H9 (cell line): ENCODE measurements at regions not wholly inside any gene's neighbourhood (a gene's known extent, or its start where the extent isn't known, plus 50 kb on each side); places are given as distances from the start of the nearest gene placed in this dataset.

ENCODE experiments used
- DNase-seq: peaks from one replicate; pipeline ENCODE4 v3.0.0-alpha.2; 2017
- H2AFZ ChIP-seq: one replicate; pipeline ENCODE4 v1.6.1; 2013; ENCODE audit warnings: mild to moderate bottlenecking, low read length, control low read depth, moderate library complexity
- H2AK5ac ChIP-seq: 2 replicates; pipeline ENCODE4 v1.6.1; 2013; ENCODE audit warnings: low read length, control low read depth, mixed read lengths; ENCODE audit not compliant: insufficient read length
- H2BK120ac ChIP-seq: one replicate; pipeline ENCODE4 v1.6.1; 2013; ENCODE audit warnings: low read depth, mild to moderate bottlenecking, low read length, control low read depth, inconsistent platforms; ENCODE audit not compliant: poor library complexity, severe bottlenecking
- H2BK12ac ChIP-seq: 2 replicates; pipeline ENCODE4 v1.6.1; 2013; ENCODE audit warnings: low read length, control low read depth, mixed read lengths, low read depth; ENCODE audit not compliant: insufficient read length
- H2BK15ac ChIP-seq: 2 replicates; pipeline ENCODE4 v1.6.1; 2013; ENCODE audit warnings: low read depth, low read length, control low read depth
- H2BK20ac ChIP-seq: one replicate; pipeline ENCODE4 v1.6.1; 2013; ENCODE audit warnings: low read depth, mild to moderate bottlenecking, low read length, control low read depth, inconsistent platforms; ENCODE audit not compliant: poor library complexity, severe bottlenecking
- H2BK5ac ChIP-seq: 2 replicates; pipeline ENCODE4 v1.6.1; 2013; ENCODE audit warnings: low read length, control low read depth, mixed read lengths; ENCODE audit not compliant: insufficient read length
- H3K14ac ChIP-seq: 2 replicates; pipeline ENCODE4 v1.6.1; 2013; ENCODE audit warnings: low read length, control low read depth; ENCODE audit not compliant: insufficient read depth
- H3K18ac ChIP-seq: 2 replicates; pipeline ENCODE4 v1.6.1; 2013; ENCODE audit warnings: low read depth, mild to moderate bottlenecking, mixed read lengths, low read length, control low read depth; ENCODE audit not compliant: insufficient read length
- H3K23ac ChIP-seq: 2 replicates; pipeline ENCODE4 v1.6.1; 2013; ENCODE audit warnings: low read length, control low read depth, mixed read lengths, low read depth; ENCODE audit not compliant: insufficient read length
- H3K23me2 ChIP-seq: 2 replicates; pipeline ENCODE4 v1.6.1; 2013; ENCODE audit warnings: low read depth, mild to moderate bottlenecking, mixed read lengths, low read length, control low read depth; ENCODE audit not compliant: insufficient read length, poor library complexity, severe bottlenecking
- H3K27ac ChIP-seq: 2 replicates; pipeline ENCODE4 v1.5.1; 2013; ENCODE audit warnings: low read length, control low read depth, mixed read lengths, low read depth; ENCODE audit not compliant: insufficient read length
- H3K27me3 ChIP-seq: 2 replicates; pipeline ENCODE4 v1.6.1; 2013; ENCODE audit warnings: low read length, control low read depth, inconsistent platforms; ENCODE audit not compliant: insufficient read depth
- H3K4ac ChIP-seq: 2 replicates; pipeline ENCODE4 v1.6.1; 2013; ENCODE audit warnings: low read depth, mild to moderate bottlenecking, control low read depth, inconsistent platforms, low read length, moderate library complexity
- H3K4me1 ChIP-seq: 2 replicates; pipeline ENCODE4 v1.6.1; 2013; ENCODE audit warnings: low read length, control low read depth, inconsistent platforms; ENCODE audit not compliant: insufficient read depth
- H3K4me2 ChIP-seq: 2 replicates; pipeline ENCODE4 v1.6.1; 2013; ENCODE audit warnings: low read length, control low read depth, mixed read lengths; ENCODE audit not compliant: insufficient read length, insufficient read depth
- H3K56ac ChIP-seq: 2 replicates; pipeline ENCODE4 v1.6.1; 2013; ENCODE audit warnings: low read depth, mild to moderate bottlenecking, mixed read lengths, low read length, control low read depth; ENCODE audit not compliant: insufficient read length
- H3K79me1 ChIP-seq: 2 replicates; pipeline ENCODE4 v1.6.1; 2013; ENCODE audit warnings: low read depth, mild to moderate bottlenecking, moderate library complexity, low read length, control low read depth, inconsistent platforms; ENCODE audit not compliant: insufficient read depth, poor library complexity, severe bottlenecking
- H3K79me2 ChIP-seq: 2 replicates; pipeline ENCODE4 v1.6.1; 2013; ENCODE audit warnings: low read length, control low read depth, inconsistent platforms; ENCODE audit not compliant: insufficient read depth
- H3K9ac ChIP-seq: 2 replicates; pipeline ENCODE4 v1.6.1; 2013; ENCODE audit warnings: low read length, control low read depth, mixed read lengths; ENCODE audit not compliant: insufficient read length; ENCODE audit errors: extremely low read depth
- H3K9me3 ChIP-seq: one replicate; pipeline ENCODE4 v1.6.1; 2013; ENCODE audit warnings: low read depth, low read length, inconsistent platforms; ENCODE audit not compliant: control insufficient read depth
- H3T11ph ChIP-seq: one replicate; pipeline ENCODE4 v1.6.1; 2013; ENCODE audit warnings: mild to moderate bottlenecking, low read length, control low read depth, inconsistent platforms
- H4K20me1 ChIP-seq: one replicate; pipeline ENCODE4 v1.6.1; 2013; ENCODE audit not compliant: control insufficient read depth, insufficient read length, insufficient read depth
- H4K5ac ChIP-seq: 2 replicates; pipeline ENCODE4 v1.6.1; 2013; ENCODE audit warnings: low read depth, mild to moderate bottlenecking, mixed read lengths, low read length, control low read depth; ENCODE audit not compliant: insufficient read length
- H4K8ac ChIP-seq: replicated peaks from 2 replicates; pipeline ENCODE4 v1.6.1; 2013; ENCODE audit warnings: low read length, control low read depth, mixed read lengths, low read depth; ENCODE audit not compliant: insufficient read length
- H4K91ac ChIP-seq: 2 replicates; pipeline ENCODE4 v1.6.1; 2013; ENCODE audit warnings: low read depth, mild to moderate bottlenecking, moderate library complexity, mixed read lengths, low read length, control low read depth; ENCODE audit not compliant: insufficient read length
- H3K27ac Mint-ChIP-seq, 3 experiments: 2 replicates in 2 of 3; 3 replicates in 1 of 3; pipeline ENCODE4 v1.8.0; 2020 to 2021; ENCODE audit warnings: mixed read lengths in 3 of 3, mild to moderate bottlenecking in 1 of 3, moderate library complexity in 1 of 3
- H3K27me3 Mint-ChIP-seq: 2 replicates; pipeline ENCODE4 v1.8.0; 2021; ENCODE audit warnings: low read depth, mild to moderate bottlenecking, moderate library complexity, mixed read lengths
- H3K36me3 Mint-ChIP-seq, 3 experiments: 2 replicates in 2 of 3; 3 replicates in 1 of 3; pipeline ENCODE4 v1.8.0; 2020 to 2021; ENCODE audit warnings: low read depth in 3 of 3, mixed read lengths in 3 of 3; ENCODE audit not compliant: insufficient read depth in 1 of 3
- H3K4me1 Mint-ChIP-seq, 2 experiments: 2 replicates each; pipeline ENCODE4 v1.8.0; 2020; ENCODE audit warnings: mixed read lengths in 2 of 2
- H3K4me3 Mint-ChIP-seq, 2 experiments: 2 replicates in 1 of 2; 3 replicates in 1 of 2; pipeline ENCODE4 v1.8.0; 2020 to 2021; ENCODE audit warnings: mild to moderate bottlenecking in 2 of 2, mixed read lengths in 2 of 2, moderate library complexity in 1 of 2
- H3K9me3 Mint-ChIP-seq, 2 experiments: 2 replicates in 1 of 2; 3 replicates in 1 of 2; pipeline ENCODE4 v1.8.0; 2020; ENCODE audit warnings: mild to moderate bottlenecking in 2 of 2, mixed read lengths in 2 of 2, moderate library complexity in 1 of 2
- WGBS: extraction: QIAGEN DNeasy Blood & Tissue Kit; methylation state at CpG from one replicate; pipeline ENCODE4 v1.1.7; 2013; ENCODE audit warnings: missing lambda C conversion rate, low lambda C conversion rate, mixed read lengths; ENCODE audit not compliant: insufficient read length; ENCODE audit errors: extremely low coverage; 5-methylcytosine and 5-hydroxymethylcytosine counted together
- TF ChIP-seq, protein P1 (sequence below): fragments of 200-600 bp; sonication (generic); conservative IDR thresholded peaks from 3 replicates; pipeline ENCODE4 v1.8.0; 2021; ENCODE audit warnings: antibody characterized with exemption, mild to moderate bottlenecking

DNA sequence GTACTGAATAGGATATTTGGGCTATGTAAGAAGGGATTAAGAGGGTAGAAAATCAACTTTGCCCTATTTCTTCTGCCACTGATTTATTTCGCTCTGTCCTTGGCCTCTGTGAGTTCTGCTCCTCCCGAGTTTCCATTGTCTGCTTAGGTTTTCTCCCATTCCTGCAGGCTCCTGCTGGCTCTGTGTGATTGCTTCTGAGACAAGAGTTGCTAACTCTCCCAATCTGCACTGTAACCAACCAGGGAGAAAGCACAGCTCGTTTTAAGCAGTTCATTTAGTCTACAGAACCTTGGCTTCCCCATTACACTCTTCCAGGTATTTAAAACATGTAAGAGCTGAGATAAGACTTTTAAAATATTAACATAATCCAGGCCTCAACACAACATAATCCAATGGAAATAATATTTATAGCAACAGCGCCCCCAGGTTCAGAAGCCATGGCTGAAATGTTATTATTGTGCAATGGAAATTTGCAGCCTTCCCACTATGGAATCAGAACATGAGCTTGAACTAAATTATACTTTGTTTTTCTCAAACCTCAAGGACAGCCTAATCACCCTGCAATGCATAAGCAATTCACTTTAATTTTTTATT, 203.5 kb downstream of the ERCC6L2 start:
- Histone ChIP-seq H4K20me1 (no peaks in the 10 kb centered on the region), H3K14ac (no peak overlapping the region), H2BK20ac (no peak overlapping the region), H3K56ac (no peak overlapping the region), H2AFZ (no peak overlapping the region), H3K4me2 (no peak overlapping the region), H3K18ac (no peak overlapping the region), H4K5ac (no peak overlapping the region), H3K23me2 (no peaks in the 10 kb centered on the region), H2BK5ac (no peak overlapping the region), H3T11ph (no peak overlapping the region), H3K23ac (no peak overlapping the region), H2BK12ac (no peak overlapping the region), H3K9ac (no peak overlapping the region), H3K4me1 (no peaks in the 10 kb centered on the region), H3K27ac (no peak overlapping the region), H2BK120ac (no peak overlapping the region), H3K79me1 (no peaks in the 10 kb centered on the region), H3K4ac (no peak overlapping the region), H3K9me3 (no peaks in the 10 kb centered on the region), H2BK15ac (no peak overlapping the region), H3K27me3 (no peaks in the 10 kb centered on the region), H2AK5ac (no peak overlapping the region), H3K79me2 (no peaks in the 10 kb centered on the region), H4K91ac (no peak overlapping the region), H4K8ac (no peak overlapping the region)
- Mint-ChIP-seq H3K27me3 (no peaks in the 10 kb centered on the region; the same call in 1 of the 2 replicates), H3K4me1 (peaks cover 0 to 5% of the 10 kb centered on the region in 2 experiments; a peak in 2 of 4 replicates), H3K9me3 (no peaks in the 10 kb centered on the region), H3K36me3 (no peaks in the 10 kb centered on the region), H3K4me3 (no peak overlapping the region), H3K27ac (no peak overlapping the region)
- DNase-seq = no peak
- no CpG with 5 or more reads among the region's 4 CpGs for WGBS
- TF ChIP-seq, protein P1, sequence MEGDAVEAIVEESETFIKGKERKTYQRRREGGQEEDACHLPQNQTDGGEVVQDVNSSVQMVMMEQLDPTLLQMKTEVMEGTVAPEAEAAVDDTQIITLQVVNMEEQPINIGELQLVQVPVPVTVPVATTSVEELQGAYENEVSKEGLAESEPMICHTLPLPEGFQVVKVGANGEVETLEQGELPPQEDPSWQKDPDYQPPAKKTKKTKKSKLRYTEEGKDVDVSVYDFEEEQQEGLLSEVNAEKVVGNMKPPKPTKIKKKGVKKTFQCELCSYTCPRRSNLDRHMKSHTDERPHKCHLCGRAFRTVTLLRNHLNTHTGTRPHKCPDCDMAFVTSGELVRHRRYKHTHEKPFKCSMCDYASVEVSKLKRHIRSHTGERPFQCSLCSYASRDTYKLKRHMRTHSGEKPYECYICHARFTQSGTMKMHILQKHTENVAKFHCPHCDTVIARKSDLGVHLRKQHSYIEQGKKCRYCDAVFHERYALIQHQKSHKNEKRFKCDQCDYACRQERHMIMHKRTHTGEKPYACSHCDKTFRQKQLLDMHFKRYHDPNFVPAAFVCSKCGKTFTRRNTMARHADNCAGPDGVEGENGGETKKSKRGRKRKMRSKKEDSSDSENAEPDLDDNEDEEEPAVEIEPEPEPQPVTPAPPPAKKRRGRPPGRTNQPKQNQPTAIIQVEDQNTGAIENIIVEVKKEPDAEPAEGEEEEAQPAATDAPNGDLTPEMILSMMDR = no peak
